PC-3 (cell line): ENCODE measurements at regions not wholly inside any gene's neighbourhood (a gene's known extent, or its start where the extent isn't known, plus 50 kb on each side); places are given as distances from the start of the nearest gene placed in this dataset.

Source experiments
- ATAC-seq: fragments of 200-7000 bp; cut with Tn5 transposase; 2 replicates; pipeline ENCODE4 v1.9.1; 2020; ENCODE audit warnings: mild to moderate bottlenecking, moderate library complexity
- BruUV-seq: library from RNA; stranded (reverse); fragments of 400-500 nt; replicated peaks from 2 replicates; lab custom pipeline; 2021; lab: Mats Ljungman, UMichigan
- CTCF ChIA-PET: fragments of 300-600 bp; sonication (Branson Sonifier 250); formaldehyde crosslinking; loops from one replicate; lab custom pipeline; 2022; ENCODE audit warnings: antibody characterized with exemption; lab: Charles Lee
- POLR2A ChIA-PET: fragments of 300-600 bp; sonication (Branson Sonifier 250); formaldehyde crosslinking; loops from one replicate; lab custom pipeline; 2022; ENCODE audit warnings: antibody characterized with exemption; ENCODE audit not compliant: unreplicated experiment; lab: Charles Lee
- DNase-seq: peaks from one replicate; pipeline ENCODE4 v3.0.0-alpha.2; 2015
- H2AFZ ChIP-seq: fragments of 300-600 bp; sonication (generic); 2 replicates; pipeline ENCODE4 v1.6.0; 2016; ENCODE audit warnings: antibody characterized with exemption, low read length
- H3F3A ChIP-seq: fragments of 300-600 bp; sonication (generic); one replicate; pipeline ENCODE4 v1.6.0; 2017; ENCODE audit warnings: antibody characterized with exemption, low read length, control low read depth, mild to moderate bottlenecking; ENCODE audit not compliant: unreplicated experiment
- H3K27ac ChIP-seq: fragments of 300-600 bp; sonication (generic); 2 replicates; pipeline ENCODE4 v1.5.1; 2016; ENCODE audit warnings: mild to moderate bottlenecking, low read length
- H3K27me3 ChIP-seq: fragments of 300-600 bp; sonication (generic); 2 replicates; pipeline ENCODE4 v1.6.1; 2016; ENCODE audit warnings: low read length, mixed read lengths
- H3K36me3 ChIP-seq: fragments of 300-600 bp; sonication (generic); 2 replicates; pipeline ENCODE4 v1.6.1; 2016; ENCODE audit warnings: low read depth, mixed run types, low read length, mixed read lengths
- H3K4me1 ChIP-seq: fragments of 300-600 bp; sonication (generic); 2 replicates; pipeline ENCODE4 v1.5.1; 2016; ENCODE audit warnings: low read length; ENCODE audit not compliant: insufficient read depth
- H3K4me2 ChIP-seq: fragments of 300-600 bp; sonication (generic); 2 replicates; pipeline ENCODE4 v1.6.0; 2016; ENCODE audit warnings: low read length
- H3K4me3 ChIP-seq: fragments of 300-600 bp; sonication (generic); 2 replicates; pipeline ENCODE4 v1.5.1; 2016; ENCODE audit warnings: mild to moderate bottlenecking, low read length, mixed read lengths
- H3K79me2 ChIP-seq: fragments of 300-600 bp; sonication (generic); 2 replicates; pipeline ENCODE4 v1.6.1; 2017; ENCODE audit warnings: low read length, mixed read lengths
- H3K9ac ChIP-seq: fragments of 300-600 bp; sonication (generic); 2 replicates; pipeline ENCODE4 v1.6.0; 2016; ENCODE audit warnings: mild to moderate bottlenecking, low read length
- H3K9me2 ChIP-seq: fragments of 300-600 bp; sonication (generic); replicated peaks from 2 replicates; pipeline ENCODE4 v1.6.1; 2016; ENCODE audit warnings: mixed run types, low read length, mixed read lengths
- H3K9me3 ChIP-seq: fragments of 300-600 bp; sonication (generic); 2 replicates; pipeline ENCODE4 v1.6.1; 2016; ENCODE audit warnings: low read length, mixed read lengths
- H4K20me1 ChIP-seq: fragments of 300-600 bp; sonication (generic); 2 replicates; pipeline ENCODE4 v1.6.1; 2016; ENCODE audit warnings: low read length, mixed read lengths
- EZH2 ChIP-seq: fragments of 300-600 bp; sonication (generic); IDR thresholded peaks from one replicate; pipeline ENCODE4 v1.6.1; 2017; ENCODE audit warnings: antibody characterized with exemption, mild to moderate bottlenecking, low read length; ENCODE audit not compliant: unreplicated experiment
- EZH2phosphoT487 ChIP-seq: fragments of 300-600 bp; sonication (generic); IDR thresholded peaks from 2 replicates; pipeline ENCODE4 v1.6.1; 2018; ENCODE audit warnings: mild to moderate bottlenecking, antibody characterized with exemption, low read length, borderline replicate concordance
- intact Hi-C: fragments of 100-400 bp; cut with micrococcal nuclease; formaldehyde crosslinking; loops from 2 replicates; pipeline ENCODE4 v1.9.0; 2023
- TF ChIP-seq, protein P1 (sequence below): fragments of 300-600 bp; sonication (generic); conservative IDR thresholded peaks from 2 replicates; pipeline ENCODE4 v1.5.1; 2017; ENCODE audit warnings: antibody characterized with exemption, low read depth, mild to moderate bottlenecking, low read length

DNA sequence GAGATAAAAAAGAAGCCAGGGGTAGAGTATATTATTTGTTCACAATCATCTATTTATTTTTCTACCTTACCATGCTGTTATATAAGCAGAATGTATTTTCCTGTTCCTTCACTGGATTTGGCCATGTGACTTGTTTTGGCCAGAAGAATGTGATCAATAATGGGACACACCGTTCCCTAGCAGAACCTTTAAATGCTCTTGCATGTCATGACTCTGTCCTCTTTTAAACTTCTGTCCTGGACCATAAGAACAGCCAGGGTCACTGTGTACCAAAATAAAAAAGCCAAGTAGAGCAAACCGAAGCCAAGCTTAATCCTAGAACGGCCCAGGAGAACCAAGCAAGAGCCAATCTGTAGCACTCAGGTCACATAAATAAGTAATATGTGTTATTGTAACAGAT is 1682.4 kb downstream of the LRRC4C start:
- intact Hi-C loops = no loop called here
- POLR2A ChIA-PET = no interaction called here
- H3K9me3 ChIP-seq = no peaks in the 10 kb centered on the region
- no peak for TF ChIP-seq EZH2phosphoT487
- TF ChIP-seq EZH2 = no peak
- TF ChIP-seq, protein P1, sequence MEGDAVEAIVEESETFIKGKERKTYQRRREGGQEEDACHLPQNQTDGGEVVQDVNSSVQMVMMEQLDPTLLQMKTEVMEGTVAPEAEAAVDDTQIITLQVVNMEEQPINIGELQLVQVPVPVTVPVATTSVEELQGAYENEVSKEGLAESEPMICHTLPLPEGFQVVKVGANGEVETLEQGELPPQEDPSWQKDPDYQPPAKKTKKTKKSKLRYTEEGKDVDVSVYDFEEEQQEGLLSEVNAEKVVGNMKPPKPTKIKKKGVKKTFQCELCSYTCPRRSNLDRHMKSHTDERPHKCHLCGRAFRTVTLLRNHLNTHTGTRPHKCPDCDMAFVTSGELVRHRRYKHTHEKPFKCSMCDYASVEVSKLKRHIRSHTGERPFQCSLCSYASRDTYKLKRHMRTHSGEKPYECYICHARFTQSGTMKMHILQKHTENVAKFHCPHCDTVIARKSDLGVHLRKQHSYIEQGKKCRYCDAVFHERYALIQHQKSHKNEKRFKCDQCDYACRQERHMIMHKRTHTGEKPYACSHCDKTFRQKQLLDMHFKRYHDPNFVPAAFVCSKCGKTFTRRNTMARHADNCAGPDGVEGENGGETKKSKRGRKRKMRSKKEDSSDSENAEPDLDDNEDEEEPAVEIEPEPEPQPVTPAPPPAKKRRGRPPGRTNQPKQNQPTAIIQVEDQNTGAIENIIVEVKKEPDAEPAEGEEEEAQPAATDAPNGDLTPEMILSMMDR = no peak
- no peak overlapping the region for H3K4me2 ChIP-seq
- no peaks in the 10 kb centered on the region for H3K79me2 ChIP-seq
- no peaks in the 10 kb centered on the region for H3K4me1 ChIP-seq
- DNase-seq = no peak
- no peak for ATAC-seq
- no peak overlapping the region for H2AFZ ChIP-seq
- H3K9me2 ChIP-seq = no peaks in the 10 kb centered on the region
- H3K36me3 ChIP-seq = no peaks in the 10 kb centered on the region
- no peak overlapping the region for H3K4me3 ChIP-seq
- no peaks in the 10 kb centered on the region for H3K27me3 ChIP-seq
- H3F3A ChIP-seq = no peaks in the 10 kb centered on the region
- H3K27ac ChIP-seq = no peak overlapping the region
- no peaks in the 10 kb centered on the region for H4K20me1 ChIP-seq
- CTCF ChIA-PET = no interaction called here
- H3K9ac ChIP-seq = no peak overlapping the region
- BruUV-seq = no TSS peak

DNA sequence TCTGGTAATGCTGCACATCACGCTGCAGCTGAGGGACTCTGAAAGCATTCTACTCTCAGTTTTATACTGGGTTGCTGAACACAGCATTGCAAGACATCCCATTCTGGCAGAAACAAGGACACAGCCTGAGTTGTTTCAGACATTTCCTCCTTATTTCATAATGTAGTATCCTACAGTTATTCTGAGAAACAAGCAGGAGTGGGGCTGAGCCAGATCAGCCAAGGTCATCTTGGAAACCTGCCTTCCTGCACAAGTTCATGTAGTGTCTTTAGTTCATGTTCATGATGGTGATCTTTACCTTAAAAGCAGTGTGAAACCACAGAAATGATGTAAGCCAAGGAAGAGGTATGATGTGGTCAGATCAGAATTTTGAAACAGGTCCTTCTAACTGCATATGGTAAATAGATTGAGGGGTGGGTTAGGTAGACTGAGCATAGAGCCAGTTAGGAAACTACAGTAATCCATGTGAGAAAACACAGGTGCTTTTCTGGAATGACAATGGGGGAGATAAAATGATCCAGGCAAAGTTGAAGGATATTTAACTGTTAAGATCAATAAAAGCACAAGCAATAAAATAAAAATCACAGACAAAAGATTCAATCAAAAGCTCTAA is 1686.8 kb downstream of the LRRC4C start:
- intact Hi-C loops = no loop called here
- no peak for ATAC-seq

DNA sequence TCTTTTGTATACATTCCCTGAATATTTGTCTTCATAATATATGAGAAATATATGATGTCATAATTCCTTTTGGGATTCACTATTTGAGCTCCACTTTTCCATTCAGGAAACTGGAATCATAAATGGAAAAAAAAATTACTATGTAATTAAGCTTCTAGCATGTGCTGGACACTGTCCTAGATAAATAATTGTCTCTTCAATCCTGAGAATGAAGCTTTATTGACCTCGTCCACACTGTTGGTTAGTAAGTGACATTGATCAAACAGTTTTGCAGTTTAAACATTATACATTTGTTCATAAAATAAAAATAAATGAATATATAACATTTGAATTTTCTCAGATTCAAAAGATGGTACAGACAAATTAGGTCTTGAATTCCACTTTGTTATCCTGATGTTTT is 1691.2 kb downstream of the LRRC4C start:
- no peaks in the 10 kb centered on the region for H3K4me1 ChIP-seq
- no peaks in the 10 kb centered on the region for H3K79me2 ChIP-seq
- H4K20me1 ChIP-seq = no peaks in the 10 kb centered on the region
- ChIA-PET POLR2A (no interaction called here), CTCF (no interaction called here)
- no peaks in the 10 kb centered on the region for H3K27me3 ChIP-seq
- H3K36me3 ChIP-seq = no peaks in the 10 kb centered on the region
- H3K4me2 ChIP-seq = no peak overlapping the region
- H3F3A ChIP-seq = no peaks in the 10 kb centered on the region
- no peak overlapping the region for H3K9ac ChIP-seq
- ATAC-seq = no peak
- intact Hi-C loops = no loop called here
- no peak for DNase-seq
- H3K9me3 ChIP-seq = no peaks in the 10 kb centered on the region
- H3K9me2 ChIP-seq = no peaks in the 10 kb centered on the region
- H3K27ac ChIP-seq = no peak overlapping the region
- H2AFZ ChIP-seq = no peak overlapping the region
- no peak for TF ChIP-seq EZH2phosphoT487
- TF ChIP-seq EZH2 = no peak
- TF ChIP-seq, protein P1 = no peak
- no peak overlapping the region for H3K4me3 ChIP-seq
- BruUV-seq = no TSS peak

More for the DNA sequence above, 1686.8 kb downstream of the LRRC4C start:
- Histone ChIP-seq H3F3A (no peaks in the 10 kb centered on the region), H3K27ac (no peak overlapping the region), H3K9ac (no peak overlapping the region), H2AFZ (no peak overlapping the region), H3K4me1 (no peaks in the 10 kb centered on the region), H3K9me2 (no peaks in the 10 kb centered on the region), H4K20me1 (no peaks in the 10 kb centered on the region), H3K9me3 (no peaks in the 10 kb centered on the region), H3K36me3 (no peaks in the 10 kb centered on the region), H3K4me3 (no peak overlapping the region), H3K79me2 (no peaks in the 10 kb centered on the region), H3K27me3 (no peaks in the 10 kb centered on the region), H3K4me2 (no peak overlapping the region)
- TF ChIP-seq, protein P1 = no peak
- TF ChIP-seq EZH2 (no peak), EZH2phosphoT487 (no peak)
- no peak for DNase-seq
- CTCF ChIA-PET = no interaction called here
- POLR2A ChIA-PET = no interaction called here
- no TSS peak for BruUV-seq
